ENCODE measurements at regions not wholly inside any gene's neighbourhood (a gene's known extent, or its start where the extent isn't known, plus 50 kb on each side); places are given as distances from the start of the nearest gene placed in this dataset.

DNA sequence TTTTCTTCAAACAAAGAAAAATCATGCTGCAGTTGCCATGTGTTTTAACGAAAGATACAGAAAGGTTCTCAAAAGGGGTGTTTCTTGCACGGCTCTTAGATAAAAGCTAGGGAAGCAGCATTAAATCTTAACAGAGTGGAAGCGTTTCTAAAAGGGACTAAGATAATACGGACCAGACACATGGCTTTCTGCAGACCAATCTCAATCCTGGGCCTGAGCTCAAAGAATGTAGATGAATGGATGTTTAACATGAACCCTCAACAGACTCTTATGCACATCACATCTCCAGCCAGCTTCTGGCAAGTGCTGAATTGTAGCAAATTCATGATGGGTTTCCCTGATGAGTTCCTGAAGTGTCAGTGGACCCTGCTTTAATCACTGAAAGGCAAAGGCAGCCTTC lies 80.2 kb upstream of the COX10 start:
- no peak for DNase-seq (ENCODE audit: low read depth in 3 of 3)

DNA sequence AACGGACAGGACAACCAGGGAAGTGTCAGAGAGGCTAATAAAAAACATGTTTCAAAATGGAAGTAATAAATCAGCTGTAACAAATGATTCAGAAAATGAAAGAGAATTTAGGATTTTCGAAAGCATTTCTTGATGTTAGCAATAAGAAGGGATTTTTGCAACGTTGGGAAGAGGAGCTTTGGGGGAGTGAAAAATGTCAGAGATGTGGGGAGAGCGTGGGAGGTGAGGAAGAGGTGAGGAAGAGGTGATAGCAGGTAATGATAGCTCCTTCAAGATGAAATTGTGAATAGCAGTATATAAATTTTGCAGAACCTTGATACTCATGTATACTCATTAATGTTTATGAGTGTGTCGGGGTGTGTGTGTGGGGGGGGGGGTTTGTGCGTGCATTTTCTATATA lies 76.2 kb upstream of the COX10 start:
- DNase-seq (ENCODE audit: low read depth in 3 of 3), result no peak

DNA sequence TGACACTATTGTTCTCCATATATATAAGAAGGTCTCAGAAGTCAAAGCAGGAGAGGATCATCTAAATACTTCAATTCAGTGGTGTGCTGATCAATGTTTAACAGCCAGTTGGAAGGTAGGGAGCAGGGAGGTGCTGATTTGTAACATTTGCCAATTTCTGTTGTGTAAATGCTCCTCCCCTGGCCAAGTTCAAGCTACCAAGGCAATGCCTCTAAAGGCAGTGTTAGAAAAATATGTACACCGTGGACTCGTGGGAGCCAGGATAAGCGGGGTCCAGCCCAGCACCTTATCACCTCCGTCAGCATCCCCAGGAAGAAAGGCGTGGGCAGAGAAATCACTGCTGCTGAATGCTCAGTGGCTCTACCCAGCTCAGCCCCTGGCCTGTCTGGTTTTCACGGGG lies 75.3 kb upstream of the COX10 start:
- no peak for DNase-seq (ENCODE audit: low read depth in 3 of 3)

DNA sequence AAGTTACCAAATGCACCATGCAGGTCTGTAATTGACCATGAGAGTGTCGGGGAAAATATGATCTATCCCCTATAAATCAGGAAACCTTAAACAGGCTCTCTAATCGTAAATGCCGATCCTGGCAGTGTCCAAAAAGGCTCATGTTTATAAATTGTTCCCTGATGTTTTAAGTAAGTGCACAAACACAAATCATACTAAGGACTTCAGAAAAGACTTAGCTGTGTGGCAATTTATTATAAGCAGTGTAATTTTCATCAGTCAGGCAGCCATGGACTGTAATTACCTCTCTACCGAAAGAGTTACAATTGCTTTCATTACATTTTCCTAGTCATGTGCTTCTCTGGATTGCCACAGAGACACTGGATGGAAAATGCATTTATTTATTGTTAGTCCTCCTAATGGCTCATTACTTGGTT lies 73.4 kb upstream of the COX10 start:
- DNase-seq (ENCODE audit: low read depth in 3 of 3), result no peak

DNA sequence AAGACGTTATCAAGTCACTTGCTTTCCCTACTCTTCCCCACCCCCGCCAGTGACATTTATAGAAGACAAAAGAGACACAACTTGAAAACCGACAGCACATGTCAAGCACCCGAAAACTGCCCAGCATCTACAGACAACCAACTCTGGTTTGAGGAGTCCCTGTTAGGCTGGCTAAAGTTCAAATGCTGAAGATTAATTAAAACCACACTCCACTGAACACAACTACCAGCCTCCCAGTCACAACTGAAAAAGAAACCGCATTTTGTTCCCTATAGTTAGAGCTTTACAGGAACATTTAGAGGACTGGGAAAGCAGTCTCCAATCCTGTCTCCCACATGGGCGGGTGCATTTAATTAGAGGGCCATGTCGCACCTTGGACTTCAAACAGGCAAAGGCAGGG lies 73.0 kb upstream of the COX10 start:
- DNase-seq (ENCODE audit: low read depth in 3 of 3), result no peak

DNA sequence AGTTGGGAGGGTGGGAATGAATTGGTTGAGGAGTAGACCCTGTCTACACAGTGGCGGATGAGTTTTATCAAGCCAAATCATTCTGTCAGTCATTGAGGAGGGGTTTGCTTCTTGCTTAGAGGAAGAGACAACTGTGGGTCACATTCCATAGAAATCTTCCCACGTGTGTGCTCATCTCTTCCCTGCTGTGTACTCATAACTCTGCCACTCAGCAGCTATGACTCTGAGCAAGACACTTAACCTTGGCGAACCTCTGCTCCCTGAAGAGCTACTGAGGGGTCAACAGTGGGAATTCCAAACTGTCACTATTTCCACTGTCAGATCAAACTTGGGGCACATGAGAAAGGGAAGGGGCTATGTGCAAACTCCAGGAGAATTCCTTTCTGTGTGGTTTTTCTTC lies 72.6 kb upstream of the COX10 start:
- no peak for DNase-seq (ENCODE audit: low read depth in 3 of 3)

DNA sequence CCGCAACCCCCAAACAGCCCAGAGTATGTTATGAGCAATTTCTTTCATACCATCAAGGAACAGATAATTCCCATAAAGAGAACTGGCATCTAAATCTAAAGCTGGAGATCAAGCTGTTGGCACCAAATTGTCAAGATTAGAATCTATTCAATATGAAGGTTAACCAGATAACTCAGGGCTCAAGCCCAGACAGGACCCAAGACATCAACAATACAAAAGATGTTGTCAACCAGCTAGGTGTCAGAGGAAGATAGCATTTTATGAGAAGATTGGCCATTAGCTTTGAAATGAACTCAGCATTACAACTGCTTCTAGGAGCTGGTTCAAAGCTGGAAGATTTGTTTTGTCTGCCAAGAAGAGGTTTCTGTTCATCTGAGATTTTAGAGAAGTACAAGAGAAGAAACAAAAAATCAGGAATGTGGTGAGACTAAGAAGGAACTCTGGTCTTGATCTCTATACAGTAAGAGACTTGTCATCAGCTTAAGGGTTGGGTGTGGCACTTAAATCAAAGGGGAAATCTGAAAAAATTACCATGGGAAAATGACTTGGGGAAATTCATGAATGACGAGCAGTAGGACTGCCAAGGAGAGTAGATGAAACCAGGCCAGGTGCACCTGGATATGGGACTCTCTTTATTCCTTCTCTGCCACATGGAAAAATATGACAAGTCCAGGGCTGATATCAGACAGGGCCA lies 64.2 kb upstream of the COX10 start:
- DNase-seq (ENCODE audit: low read depth in 3 of 3), result no peak

DNA sequence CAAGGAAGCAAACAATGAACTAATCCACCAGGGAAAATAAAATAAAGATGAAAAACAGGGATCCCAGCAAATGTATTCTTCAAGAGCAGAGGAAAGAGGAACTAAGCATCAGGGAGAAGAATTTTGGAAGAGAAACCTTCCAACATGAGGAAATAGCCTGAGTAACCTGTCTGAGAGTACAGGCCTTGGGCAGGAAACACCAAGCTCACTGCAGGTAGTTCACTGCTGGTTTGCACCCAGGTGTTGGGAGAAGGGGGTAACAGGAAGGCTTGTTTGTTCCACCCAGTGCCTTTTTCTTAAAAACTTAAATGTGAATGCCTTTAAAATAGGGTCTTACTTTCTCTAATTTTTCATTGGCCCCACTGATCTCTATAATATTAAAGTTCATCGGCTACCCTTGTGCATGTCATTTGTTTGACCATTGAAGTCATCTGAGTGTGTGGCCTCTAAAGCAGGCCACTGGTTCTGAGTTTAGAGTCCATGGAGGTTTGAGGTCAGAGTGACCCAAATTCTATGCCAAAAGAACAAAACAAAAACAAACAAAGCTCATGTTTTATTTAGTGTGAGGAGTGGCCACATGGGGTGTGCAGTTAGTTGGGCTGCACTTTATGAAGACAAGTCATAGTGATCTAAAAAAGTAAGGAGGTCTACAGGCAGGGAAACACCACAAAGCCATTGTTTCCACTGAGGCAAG lies 62.9 kb upstream of the COX10 start:
- no peak for DNase-seq (ENCODE audit: low read depth in 3 of 3)

DNA sequence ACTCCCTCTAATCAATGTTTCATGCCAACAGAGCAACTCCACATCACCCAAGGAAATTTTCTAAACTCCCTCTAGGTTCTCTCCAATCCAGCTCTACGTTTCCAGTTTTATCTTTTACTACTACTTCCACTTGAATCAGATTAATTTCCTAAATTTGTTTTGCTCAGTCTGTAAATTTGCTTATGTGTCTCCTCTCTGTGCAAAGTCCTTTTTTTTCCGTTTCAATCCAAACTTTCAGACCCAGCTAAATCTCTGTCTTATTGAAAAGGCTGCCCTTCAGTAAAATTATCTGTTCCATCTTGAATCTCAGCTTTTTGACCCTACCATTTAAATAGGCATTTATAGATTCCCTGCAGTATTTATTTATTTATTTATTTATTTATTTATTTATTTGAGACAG lies 61.4 kb upstream of the COX10 start:
- DNase-seq (ENCODE audit: low read depth in 3 of 3), result no peak

DNA sequence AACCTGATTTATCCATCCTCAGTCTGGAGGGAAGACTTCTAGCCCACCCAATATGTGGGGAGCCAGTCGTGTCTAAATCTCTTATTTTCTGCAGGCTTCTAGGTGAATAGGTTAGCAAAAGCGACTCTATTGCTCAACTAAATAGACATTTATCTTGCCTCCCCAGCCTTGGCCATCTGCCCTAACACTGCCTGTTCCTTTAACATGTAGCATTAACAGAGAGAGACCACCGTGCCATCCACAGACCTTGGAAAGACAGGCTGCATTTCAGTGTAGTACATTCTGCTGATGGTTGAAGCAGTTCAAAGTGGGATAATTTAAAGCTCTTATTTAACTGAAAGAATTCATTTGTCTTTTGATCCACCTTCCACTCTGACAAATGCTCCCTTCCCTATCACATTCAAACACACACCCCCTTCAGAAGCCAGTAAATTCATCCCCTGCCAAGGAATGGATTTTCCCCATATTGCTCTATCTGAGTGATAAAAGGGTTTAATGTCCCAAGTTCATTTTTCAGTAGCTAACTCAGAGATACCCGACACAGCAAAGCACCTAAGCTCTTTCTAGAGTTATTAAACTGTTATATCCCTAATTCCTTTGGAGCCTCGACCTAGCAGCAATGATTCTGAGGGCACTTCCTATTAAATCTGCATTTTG lies 58.1 kb upstream of the COX10 start:
- DNase-seq (ENCODE audit: low read depth in 3 of 3), result no peak

DNA sequence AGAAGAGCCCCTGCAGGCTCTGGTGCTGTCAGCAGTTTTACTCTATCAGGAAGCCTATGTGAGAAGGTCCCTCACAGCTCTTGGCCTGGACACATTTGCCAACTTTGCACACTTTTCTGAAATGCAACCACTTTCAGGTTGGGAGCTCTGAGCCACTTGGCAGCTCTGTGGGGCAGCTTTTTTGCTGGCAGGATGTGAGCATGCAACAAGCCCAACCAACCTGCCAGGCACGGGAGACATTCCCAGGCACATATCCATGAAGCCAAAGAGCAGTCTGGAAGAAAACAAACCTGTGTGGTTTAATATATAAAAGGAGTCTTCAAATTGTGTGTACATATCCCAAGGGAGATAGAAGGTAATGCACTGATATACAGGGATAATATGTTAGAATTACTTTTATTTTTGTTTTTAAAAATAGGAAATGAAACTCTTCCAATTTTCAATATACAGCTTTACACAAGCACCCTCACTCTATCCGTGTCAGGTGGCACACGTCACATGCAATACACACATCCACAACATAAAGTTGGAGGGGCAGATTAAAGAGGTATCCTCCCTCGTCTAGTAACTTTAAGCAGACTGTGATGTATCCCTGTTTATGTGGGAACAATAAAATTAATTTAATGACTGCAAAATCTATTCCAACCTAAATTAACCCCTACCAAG lies 57.4 kb upstream of the COX10 start:
- DNase-seq (ENCODE audit: low read depth in 3 of 3), result no peak

DNA sequence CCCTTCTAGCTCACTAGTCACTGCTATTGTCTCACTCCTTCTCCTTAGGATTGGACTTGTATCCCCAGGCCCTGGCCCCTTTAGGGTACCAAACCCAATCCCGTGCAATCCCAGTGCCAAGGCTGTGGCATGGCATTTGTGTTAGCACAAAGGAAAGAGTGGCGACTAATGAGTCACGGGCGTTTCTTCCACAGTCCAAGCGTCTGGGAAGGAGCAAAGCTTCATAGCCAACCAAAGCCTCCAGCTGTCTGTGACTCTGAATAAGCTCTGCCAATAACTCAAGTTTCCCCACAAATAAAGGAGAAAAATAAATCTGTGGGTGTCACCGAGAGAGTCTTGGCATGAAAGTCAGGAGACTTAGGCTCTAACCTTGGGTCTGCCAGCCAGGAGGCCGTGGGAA lies 54.6 kb upstream of the COX10 start:
- DNase-seq (ENCODE audit: low read depth in 3 of 3), result no peak

DNA sequence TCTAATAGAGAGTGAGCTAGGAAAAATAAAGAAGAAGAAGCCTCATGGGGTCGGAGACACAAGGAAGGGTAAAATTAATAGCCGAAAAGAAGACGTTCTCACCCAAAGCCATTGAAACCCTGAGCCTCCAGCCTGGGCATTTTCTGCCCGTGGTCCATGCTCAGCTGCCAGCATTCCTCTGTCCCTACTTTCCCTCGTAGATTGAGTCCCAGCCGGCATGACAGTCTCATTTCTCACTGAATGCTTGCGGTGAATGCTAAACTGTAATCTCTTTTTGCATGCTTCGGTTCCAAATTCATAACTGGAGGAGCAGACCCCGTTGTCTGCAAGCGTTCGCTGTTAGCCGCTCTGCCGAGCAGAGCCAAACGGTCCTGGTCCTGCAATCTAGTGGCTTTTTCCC lies 54.0 kb upstream of the COX10 start:
- no peak for DNase-seq (ENCODE audit: low read depth in 3 of 3)

DNA sequence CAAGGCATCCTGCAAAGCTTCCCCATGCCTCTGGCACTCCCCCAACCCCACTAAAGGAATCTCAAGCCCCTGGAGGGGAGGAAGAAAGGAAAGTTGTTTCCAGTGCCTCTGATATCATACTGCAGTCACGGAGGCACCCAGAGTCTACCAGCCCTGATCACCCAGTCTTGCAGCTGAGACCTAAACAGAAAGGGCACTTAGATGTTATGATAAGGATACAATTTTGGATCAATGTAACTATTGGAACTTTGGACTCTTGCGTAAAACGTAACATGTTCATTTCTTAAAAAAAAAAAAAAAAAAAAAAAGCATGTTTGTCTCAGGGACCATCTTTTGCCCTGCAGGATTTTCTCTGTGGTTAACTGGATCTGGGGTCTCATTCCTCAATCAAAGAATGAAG lies 52.4 kb upstream of the COX10 start:
- no peak for DNase-seq (ENCODE audit: low read depth in 3 of 3)

DNA sequence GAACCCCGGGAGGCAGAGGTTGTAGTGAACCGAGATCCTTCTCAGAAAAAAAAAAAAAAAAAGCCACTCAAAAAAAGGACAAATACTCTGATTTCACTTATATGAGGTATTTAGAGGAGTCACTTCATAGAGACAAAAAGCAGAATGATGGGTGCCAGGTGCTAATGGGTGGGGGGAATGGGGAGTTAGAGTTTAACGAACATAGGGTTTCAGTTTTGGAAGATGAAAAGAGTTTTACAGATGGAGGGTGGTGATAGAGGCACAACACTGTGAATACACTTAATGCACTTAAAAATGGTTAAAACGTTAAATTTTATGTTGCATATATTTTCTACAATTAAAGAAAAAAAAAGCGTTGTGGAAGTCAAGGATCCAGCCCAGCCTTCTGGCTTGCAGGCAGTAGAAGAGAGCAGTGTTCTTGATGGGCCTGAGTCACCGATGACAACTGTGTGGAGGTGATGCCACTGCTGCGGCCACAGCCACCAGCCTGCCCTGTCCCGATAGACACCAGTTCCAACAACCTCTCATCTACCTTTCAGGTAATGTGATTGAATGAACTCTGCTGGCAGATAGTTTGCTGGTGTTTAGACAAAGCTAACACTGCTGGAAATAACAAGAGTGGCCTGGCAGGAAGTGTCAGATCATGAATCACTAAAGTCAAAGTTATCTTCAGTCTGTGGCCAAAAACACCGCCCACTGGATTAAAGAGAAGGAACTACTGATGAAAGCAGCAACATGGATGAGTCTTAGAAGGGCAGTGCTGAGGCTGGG lies 49.9 kb upstream of the COX10 start:
- no peak for DNase-seq (ENCODE audit: low read depth in 3 of 3)
